Tibial nerve (tissue), 4 donors: ENCODE measurements at regions not wholly inside any gene's neighbourhood (a gene's known extent, or its start where the extent isn't known, plus 50 kb on each side); places are given as distances from the start of the nearest gene placed in this dataset.
"Not testable (repeated sequence)": the region's sequence is repeated elsewhere in the genome, so short reads cannot be mapped to it uniquely, and the experiment has no call there.

Experiments used
- CTCF ChIP-seq, 5 experiments: fragments of 200-600 bp in 3 of 5; fragments of 450-650 bp in 2 of 5; sonication (generic) in 3 of 5; IDR thresholded peaks; one replicate each; pipeline ENCODE4 v1.5.1; 2016 to 2019; ENCODE audit warnings: antibody characterized with exemption in 5 of 5, mild to moderate bottlenecking in 3 of 5, moderate library complexity in 2 of 5
- EP300 ChIP-seq, 2 donors: sonication (generic); formaldehyde crosslinking; IDR thresholded peaks; one replicate each; pipeline ENCODE4 v1.6.1; 2017; ENCODE audit warnings: antibody characterized with exemption in 2 of 2, mild to moderate bottlenecking in 1 of 2
- POLR2A ChIP-seq, 2 donors: fragments of 450-650 bp; IDR thresholded peaks; one replicate each; pipeline ENCODE4 v1.6.1; 2017; ENCODE audit warnings: antibody characterized with exemption in 2 of 2, mild to moderate bottlenecking in 2 of 2, moderate library complexity in 2 of 2

DNA sequence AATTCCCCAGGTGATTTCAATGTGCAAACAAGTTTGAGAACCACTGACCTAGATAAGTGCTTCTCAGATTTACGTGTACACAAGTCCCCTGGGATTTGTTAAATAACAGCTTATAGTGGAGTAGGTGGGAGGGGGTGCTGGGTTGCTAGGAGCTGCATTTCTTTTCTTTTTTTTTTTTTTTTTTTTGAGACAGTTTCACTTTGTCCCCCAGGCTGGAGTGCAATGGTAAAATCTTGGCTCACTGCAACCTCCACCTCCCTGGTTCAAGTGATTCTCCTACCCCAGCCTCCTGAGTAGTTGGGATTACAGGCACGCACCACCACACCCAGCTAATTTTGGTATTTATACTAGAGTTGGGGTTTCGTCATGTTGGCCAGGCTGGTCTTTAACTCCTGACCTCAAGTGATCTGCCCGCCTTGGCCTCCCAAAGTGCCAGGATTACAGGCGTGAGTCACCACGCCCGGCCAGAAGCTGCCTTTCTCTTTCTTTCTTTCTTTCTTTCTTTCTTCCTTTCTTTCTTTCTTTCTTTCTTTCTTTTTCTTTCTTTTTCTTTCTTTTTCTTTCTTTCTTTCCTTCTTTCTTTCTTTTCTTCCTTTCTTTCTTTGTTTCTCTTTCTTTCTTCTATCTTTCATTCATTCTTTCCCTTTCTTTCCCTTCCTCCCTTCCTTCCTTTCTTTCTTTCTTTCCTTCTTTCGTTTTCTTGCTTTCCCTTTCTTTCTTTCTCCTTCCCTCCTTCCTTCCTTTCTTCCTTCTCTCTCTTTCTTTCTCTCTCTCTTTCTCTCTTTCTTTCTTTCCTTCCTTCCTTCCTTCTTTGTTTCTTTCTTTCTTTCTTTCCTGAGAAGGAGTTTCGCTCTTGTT is 78.3 kb downstream of the LHX2 start:
- TF ChIP-seq CTCF, EP300, POLR2A (IDR thresholded peaks at IDR 0.05): not testable (repeated sequence)
